ENCODE measurements at regions not wholly inside any gene's neighbourhood (a gene's known extent, or its start where the extent isn't known, plus 50 kb on each side); places are given as distances from the start of the nearest gene placed in this dataset.

- in situ Hi-C loops (cut with MboI; ENCODE audit: low sequenced_read_pairs, unreplicated experiment): no loop called here
- DNase-seq (ENCODE audit: low spot score): no peak
- no peak for TF ChIP-seq CTCF (IDR thresholded peaks at IDR 0.05; ENCODE audit: borderline replicate concordance, control extremely low read depth, extremely low read depth, insufficient read depth, missing control alignments)
Measured at GRCh38 chr13:106133025-106133424, 402.4 kb downstream of the EFNB2 start.

GRCh38 chr13:106132216-106132615 lies 403.2 kb downstream of the EFNB2 start:
- in situ Hi-C loops (cut with MboI; ENCODE audit: low sequenced_read_pairs, unreplicated experiment): no loop called here
- no peak for TF ChIP-seq CTCF (IDR thresholded peaks at IDR 0.05; ENCODE audit: borderline replicate concordance, control extremely low read depth, extremely low read depth, insufficient read depth, missing control alignments)
- DNase-seq (ENCODE audit: low spot score): no peak

GRCh38 chr13:106129993-106130392 lies 405.5 kb downstream of the EFNB2 start:
- no peak for TF ChIP-seq CTCF (IDR thresholded peaks at IDR 0.05; ENCODE audit: borderline replicate concordance, control extremely low read depth, extremely low read depth, insufficient read depth, missing control alignments)
- no peak for DNase-seq (ENCODE audit: low spot score)
- in situ Hi-C loops (cut with MboI; ENCODE audit: low sequenced_read_pairs, unreplicated experiment): no loop called here

GRCh38 chr13:106129273-106129672 lies 406.2 kb downstream of the EFNB2 start:
- no peak for DNase-seq (ENCODE audit: low spot score)
- in situ Hi-C loops (cut with MboI; ENCODE audit: low sequenced_read_pairs, unreplicated experiment): no loop called here
- TF ChIP-seq CTCF (IDR thresholded peaks at IDR 0.05; ENCODE audit: borderline replicate concordance, control extremely low read depth, extremely low read depth, insufficient read depth, missing control alignments): no peak

GRCh38 chr13:106122234-106122633 lies 413.2 kb downstream of the EFNB2 start:
- in situ Hi-C loops (cut with MboI; ENCODE audit: low sequenced_read_pairs, unreplicated experiment): no loop called here
- DNase-seq (ENCODE audit: low spot score): no peak
- TF ChIP-seq CTCF (IDR thresholded peaks at IDR 0.05; ENCODE audit: borderline replicate concordance, control extremely low read depth, extremely low read depth, insufficient read depth, missing control alignments): no peak

- TF ChIP-seq CTCF (IDR thresholded peaks at IDR 0.05; ENCODE audit: borderline replicate concordance, control extremely low read depth, extremely low read depth, insufficient read depth, missing control alignments): no peak
- in situ Hi-C loops (cut with MboI; ENCODE audit: low sequenced_read_pairs, unreplicated experiment): no loop called here
- DNase-seq (ENCODE audit: low spot score): no peak
Measured at GRCh38 chr13:106121173-106121754, 414.2 kb downstream of the EFNB2 start.

Measured in GM13976 (cell line).